HPDE6-E6E7 (cell line): ENCODE measurements at regions not wholly inside any gene's neighbourhood (a gene's known extent, or its start where the extent isn't known, plus 50 kb on each side); places are given as distances from the start of the nearest gene placed in this dataset.

Experiments
- DNase-seq: peaks from one replicate; pipeline ENCODE4 v3.0.0; 2011; ENCODE audit warnings: missing footprints; ENCODE audit errors: extremely low spot score

- DNase-seq = no peak
Observed at GRCh38 chr6:134708079-134708478, 241.8 kb downstream of the ALDH8A1 start.

- no peak for DNase-seq
Observed at GRCh38 chr6:134707342-134708031, 242.4 kb downstream of the ALDH8A1 start.

GRCh38 chr6:134706806-134707205 is 243.1 kb downstream of the ALDH8A1 start:
- no peak for DNase-seq

- no peak for DNase-seq
Observed at GRCh38 chr6:134706153-134706552, 243.7 kb downstream of the ALDH8A1 start.

GRCh38 chr6:134703206-134703605 is 246.7 kb downstream of the ALDH8A1 start:
- no peak for DNase-seq

GRCh38 chr6:134702279-134702678 is 247.6 kb downstream of the ALDH8A1 start:
- no peak for DNase-seq

- no peak for DNase-seq
Observed at GRCh38 chr6:134701301-134701700, 248.6 kb downstream of the ALDH8A1 start.

- DNase-seq = no peak
Observed at GRCh38 chr6:134698228-134698627, 251.7 kb downstream of the ALDH8A1 start.

GRCh38 chr6:134692008-134692407 is 257.9 kb downstream of the ALDH8A1 start:
- DNase-seq = no peak

- no peak for DNase-seq
Observed at GRCh38 chr6:134691180-134691579, 258.7 kb downstream of the ALDH8A1 start.

- DNase-seq = no peak
Observed at GRCh38 chr6:134690048-134690447, 259.9 kb downstream of the ALDH8A1 start.

GRCh38 chr6:134689641-134690040 is 260.3 kb downstream of the ALDH8A1 start:
- no peak for DNase-seq

GRCh38 chr6:134689177-134689576 is 260.7 kb downstream of the ALDH8A1 start:
- DNase-seq = no peak

GRCh38 chr6:134686071-134686470 is 263.8 kb downstream of the ALDH8A1 start:
- peak; percentile 34 for DNase-seq

GRCh38 chr6:134684423-134684795 is 265.5 kb downstream of the ALDH8A1 start:
- no peak for DNase-seq

GRCh38 chr6:134683783-134684422 is 266.0 kb downstream of the ALDH8A1 start:
- no peak for DNase-seq

- DNase-seq = no peak
Observed at GRCh38 chr6:134680433-134680832, 269.5 kb downstream of the ALDH8A1 start.

GRCh38 chr6:134680021-134680420 is 269.9 kb downstream of the ALDH8A1 start:
- DNase-seq = no peak

- no peak for DNase-seq
Observed at GRCh38 chr6:134678436-134678889, 271.4 kb downstream of the ALDH8A1 start.

- DNase-seq = no peak
Observed at GRCh38 chr6:134676307-134677281, 273.3 kb downstream of the ALDH8A1 start.

GRCh38 chr6:134675110-134676054 is 274.5 kb downstream of the ALDH8A1 start:
- DNase-seq = no peak
